Daoy (cell line): ENCODE measurements at regions not wholly inside any gene's neighbourhood (a gene's known extent, or its start where the extent isn't known, plus 50 kb on each side); places are given as distances from the start of the nearest gene placed in this dataset.
"Not testable (repeated sequence)": the region's sequence is repeated elsewhere in the genome, so short reads cannot be mapped to it uniquely, and the experiment has no call there.

Experiments used
- DNase-seq: peaks from one replicate; pipeline ENCODE4 v3.0.0-alpha.2; 2015; ENCODE audit warnings: low read depth

- DNase-seq, result no peak
Measured at GRCh38 chr5:40354171-40354570, 325.5 kb upstream of the PTGER4 start.

- DNase-seq, result no peak
Measured at GRCh38 chr5:40353442-40353841, 326.3 kb upstream of the PTGER4 start.

GRCh38 chr5:40347981-40348725, 331.6 kb upstream of the PTGER4 start:
- DNase-seq, result no peak

GRCh38 chr5:40346901-40347300, 332.8 kb upstream of the PTGER4 start:
- no peak for DNase-seq

GRCh38 chr5:40338434-40338833, 341.3 kb upstream of the PTGER4 start:
- not testable (repeated sequence) for DNase-seq

- DNase-seq, result no peak
Measured at GRCh38 chr5:40334242-40334635, 345.5 kb upstream of the PTGER4 start.

GRCh38 chr5:40333459-40334241, 346.1 kb upstream of the PTGER4 start:
- no peak for DNase-seq

GRCh38 chr5:40332970-40333369, 346.7 kb upstream of the PTGER4 start:
- DNase-seq, result no peak

GRCh38 chr5:40331616-40332015, 348.1 kb upstream of the PTGER4 start:
- DNase-seq, result no peak

- DNase-seq, result no peak
Measured at GRCh38 chr5:40321514-40321913, 358.2 kb upstream of the PTGER4 start.

GRCh38 chr5:40318395-40318794, 361.3 kb upstream of the PTGER4 start:
- DNase-seq, result no peak

GRCh38 chr5:40317023-40317422, 362.7 kb upstream of the PTGER4 start:
- no peak for DNase-seq

- DNase-seq, result no peak
Measured at GRCh38 chr5:40315126-40315525, 364.6 kb upstream of the PTGER4 start.

GRCh38 chr5:40314275-40314674, 365.4 kb upstream of the PTGER4 start:
- no peak for DNase-seq

- DNase-seq, result no peak
Measured at GRCh38 chr5:40312205-40312604, 367.5 kb upstream of the PTGER4 start.

- DNase-seq, result no peak
Measured at GRCh38 chr5:40309851-40310250, 369.9 kb upstream of the PTGER4 start.

GRCh38 chr5:40308867-40309266, 370.8 kb upstream of the PTGER4 start:
- DNase-seq, result no peak

GRCh38 chr5:40307920-40308319, 371.8 kb upstream of the PTGER4 start:
- DNase-seq, result no peak

- no peak for DNase-seq
Measured at GRCh38 chr5:40306869-40307487, 372.7 kb upstream of the PTGER4 start.

GRCh38 chr5:40292006-40292405, 387.7 kb upstream of the PTGER4 start:
- no peak for DNase-seq

GRCh38 chr5:40291338-40291737, 388.4 kb upstream of the PTGER4 start:
- DNase-seq, result peak; percentile 8

GRCh38 chr5:40288800-40289485, 390.8 kb upstream of the PTGER4 start:
- DNase-seq, result no peak
